HCT116 (cell line): ENCODE measurements at regions not wholly inside any gene's neighbourhood (a gene's known extent, or its start where the extent isn't known, plus 50 kb on each side); places are given as distances from the start of the nearest gene placed in this dataset.

Source experiments
- ATAC-seq: fragments of 200-7000 bp; cut with Tn5 transposase; 2 replicates; pipeline ENCODE4 v1.9.1; 2020; ENCODE audit warnings: mild to moderate bottlenecking, moderate library complexity
- BruUV-seq: library from RNA; stranded (reverse); fragments of 400-500 nt; replicated peaks from 2 replicates; lab custom pipeline; 2021; lab: Mats Ljungman, UMichigan
- CTCF ChIA-PET: fragments of 300-600 bp; sonication (Branson Sonifier 250); formaldehyde crosslinking; loops from one replicate; lab custom pipeline; 2021; ENCODE audit warnings: antibody characterized with exemption; lab: Charles Lee
- POLR2A ChIA-PET: fragments of 300-600, 350-600 bp; sonication (Branson Sonifier 250); formaldehyde crosslinking; loops from one replicate; lab custom pipeline; 2021; ENCODE audit warnings: antibody characterized with exemption; lab: Charles Lee
- RAD21 ChIA-PET, 2 experiments: fragments of 300-600 bp; sonication (Branson Sonifier 250); formaldehyde crosslinking; loops; one replicate each; lab custom pipeline; 2023; ENCODE audit warnings: low total read pairs in 2 of 2; ENCODE audit not compliant: uncharacterized antibody in 2 of 2, unreplicated experiment in 2 of 2, low non-redundant PET in 1 of 2; lab: Charles Lee
- DNase-seq: peaks from one replicate; pipeline ENCODE4 v3.0.0-alpha.2; 2010; ENCODE audit warnings: low read depth, low spot score
- H2AFZ ChIP-seq: fragments of 200-600 bp; shearing (Covaris generic), sonication (generic); 2 replicates; pipeline ENCODE4 v1.6.1; 2017; ENCODE audit warnings: low read depth, mixed run types, mixed read lengths, antibody characterized with exemption, low read length; ENCODE audit not compliant: poor library complexity, severe bottlenecking
- H3K27ac ChIP-seq: 2 replicates; pipeline ENCODE4 v1.5.1; 2012; ENCODE audit warnings: low read depth, low read length
- H3K27me3 ChIP-seq: fragments of 200-600 bp; sonication (generic); 2 replicates; pipeline ENCODE4 v1.6.1; 2016; ENCODE audit warnings: mixed run types, low read length, mixed read lengths; ENCODE audit not compliant: insufficient read depth
- H3K36me3 ChIP-seq, 2 experiments: fragments of 200-500 bp in 1 of 2; fragments of 200-600 bp in 1 of 2; sonication (Bioruptor generic) in 1 of 2; sonication (generic) in 1 of 2; 2 replicates each; pipeline versions ENCODE4 v1.5.1 to v1.6.1; 2014 to 2016; ENCODE audit warnings: low read length in 2 of 2, inconsistent platforms in 1 of 2, mixed read lengths in 1 of 2, mixed run types in 1 of 2; ENCODE audit not compliant: insufficient read depth in 2 of 2, control insufficient read depth in 1 of 2
- H3K4me1 ChIP-seq, 2 experiments: fragments of 200-600 bp in 1 of 2; sonication (generic) in 1 of 2; 2 replicates each; pipeline versions ENCODE4 v1.5.1 to v1.6.1; 2012 to 2017; ENCODE audit warnings: low read length in 2 of 2, inconsistent platforms in 1 of 2, mild to moderate bottlenecking in 1 of 2, mixed read lengths in 1 of 2, mixed run types in 1 of 2, moderate library complexity in 1 of 2; ENCODE audit not compliant: insufficient read depth in 2 of 2, control insufficient read depth in 1 of 2
- H3K4me2 ChIP-seq: fragments of 200-600 bp; sonication (generic); 2 replicates; pipeline ENCODE4 v1.6.1; 2017; ENCODE audit warnings: mixed run types, low read length, mixed read lengths
- H3K4me3 ChIP-seq, 2 experiments: fragments of 200-600 bp in 1 of 2; sonication (generic) in 1 of 2; replicated peaks in 1 of 2; 2 replicates each; pipeline ENCODE4 v1.5.1; 2011 to 2016; ENCODE audit warnings: low read length in 2 of 2, control low read depth in 1 of 2, low read depth in 1 of 2, mild to moderate bottlenecking in 1 of 2, mixed read lengths in 1 of 2, mixed run types in 1 of 2
- H3K79me2 ChIP-seq: fragments of 200-600 bp; sonication (generic); 2 replicates; pipeline ENCODE4 v1.6.1; 2017; ENCODE audit warnings: mild to moderate bottlenecking, mixed run types, low read length, moderate library complexity, mixed read lengths; ENCODE audit not compliant: insufficient read depth
- H3K9ac ChIP-seq: fragments of 200-600 bp; sonication (generic); 2 replicates; pipeline ENCODE4 v1.6.1; 2016; ENCODE audit warnings: low read length, mixed read lengths
- H3K9me2 ChIP-seq: fragments of 200-600 bp; sonication (generic), shearing (Covaris generic); 2 replicates; pipeline ENCODE4 v1.6.1; 2017; ENCODE audit warnings: mixed run types, mild to moderate bottlenecking, moderate library complexity; ENCODE audit not compliant: insufficient read depth
- H3K9me3 ChIP-seq, 2 experiments: fragments of 200-500 bp in 1 of 2; fragments of 200-600 bp in 1 of 2; sonication (Bioruptor generic) in 1 of 2; sonication (generic) in 1 of 2; 2 replicates each; pipeline ENCODE4 v1.6.1; 2014 to 2017; ENCODE audit warnings: low read length in 2 of 2, mixed read lengths in 2 of 2, inconsistent platforms in 1 of 2, low read depth in 1 of 2, mild to moderate bottlenecking in 1 of 2, mixed run types in 1 of 2, moderate library complexity in 1 of 2; ENCODE audit not compliant: control insufficient read depth in 1 of 2, insufficient read depth in 1 of 2
- H4K20me1 ChIP-seq: fragments of 200-600 bp; sonication (generic), shearing (Covaris generic); 2 replicates; pipeline ENCODE4 v1.6.1; 2017; ENCODE audit warnings: mixed run types, mild to moderate bottlenecking, moderate library complexity; ENCODE audit not compliant: insufficient read depth
- CBX3 ChIP-seq: IDR thresholded peaks from 2 replicates; pipeline ENCODE4 v1.6.1; 2012; ENCODE audit warnings: low read depth
- CEBPB ChIP-seq: IDR thresholded peaks from 2 replicates; pipeline ENCODE4 v1.6.1; 2012; ENCODE audit warnings: low read depth
- EGR1 ChIP-seq: IDR thresholded peaks from 2 replicates; pipeline ENCODE4 v1.6.1; 2012; ENCODE audit warnings: low read depth
- ELF1 ChIP-seq: IDR thresholded peaks from 2 replicates; pipeline ENCODE4 v1.6.1; 2012; ENCODE audit warnings: low read depth, borderline replicate concordance
- EZH2 ChIP-seq: fragments of 200-600 bp; sonication (generic); IDR thresholded peaks from 2 replicates; pipeline ENCODE4 v1.6.1; 2017; ENCODE audit warnings: antibody characterized with exemption, mixed run types
- EZH2phosphoT487 ChIP-seq: fragments of 200-600 bp; IDR thresholded peaks from 2 replicates; pipeline ENCODE4 v1.6.1; 2018; ENCODE audit warnings: antibody characterized with exemption, borderline replicate concordance
- JUND ChIP-seq: IDR thresholded peaks from 2 replicates; pipeline ENCODE4 v1.6.1; 2012
- POLR2A ChIP-seq: IDR thresholded peaks from 2 replicates; pipeline ENCODE4 v1.7.0; 2011; ENCODE audit warnings: borderline replicate concordance; ENCODE audit not compliant: insufficient read depth, insufficient read length; ENCODE audit errors: extremely low read depth
- POLR2AphosphoS5 ChIP-seq: IDR thresholded peaks from 2 replicates; pipeline ENCODE4 v1.6.1; 2011; ENCODE audit warnings: mild to moderate bottlenecking, low read depth, low read length, moderate library complexity
- RAD21 ChIP-seq: IDR thresholded peaks from 2 replicates; pipeline ENCODE4 v1.6.1; 2012; ENCODE audit warnings: low read depth, mild to moderate bottlenecking
- SIN3A ChIP-seq: IDR thresholded peaks from 2 replicates; pipeline ENCODE4 v1.6.1; 2012; ENCODE audit warnings: low read depth
- SP1 ChIP-seq: IDR thresholded peaks from 2 replicates; pipeline ENCODE4 v1.6.1; 2012; ENCODE audit warnings: low read depth
- TCF7L2 ChIP-seq: IDR thresholded peaks from 2 replicates; pipeline ENCODE4 v1.7.0; 2011; ENCODE audit warnings: borderline replicate concordance, inconsistent platforms; ENCODE audit not compliant: insufficient read depth, insufficient read length; ENCODE audit errors: extremely low read depth
- YY1 ChIP-seq: IDR thresholded peaks from 2 replicates; pipeline ENCODE4 v1.6.1; 2011; ENCODE audit warnings: low read length, low read depth, moderate library complexity, mild to moderate bottlenecking; ENCODE audit not compliant: insufficient replicate concordance; ENCODE audit errors: extremely low read depth
- ZFX ChIP-seq: fragments of 450-650 bp; IDR thresholded peaks from 2 replicates; pipeline ENCODE4 v1.6.1; 2017
- ZNF274 ChIP-seq: fragments of 200-500 bp; sonication (Bioruptor generic); IDR thresholded peaks from 2 replicates; pipeline ENCODE4 v1.6.1; 2014; ENCODE audit warnings: mild to moderate bottlenecking, low read depth, low read length, inconsistent platforms
- intact Hi-C: fragments of 100-400 bp; cut with micrococcal nuclease; formaldehyde crosslinking; loops from 2 replicates; pipeline ENCODE4 v1.10.0; 2022
- TF ChIP-seq, protein P1 (sequence below), 3 experiments: fragments of 200-600 bp in 1 of 3; sonication (generic) in 1 of 3; IDR thresholded peaks in 2 of 3; conservative IDR thresholded peaks in 1 of 3; 2 replicates each; pipeline ENCODE4 v1.5.1; 2012 to 2017; ENCODE audit warnings: low read depth in 2 of 3, low read length in 2 of 3, antibody characterized with exemption in 1 of 3, borderline replicate concordance in 1 of 3, control low read depth in 1 of 3, mild to moderate bottlenecking in 1 of 3, mixed read lengths in 1 of 3, mixed run types in 1 of 3, moderate library complexity in 1 of 3; ENCODE audit not compliant: insufficient read depth in 1 of 3
- TF ChIP-seq, protein P2 (sequence below): IDR thresholded peaks from 2 replicates; pipeline ENCODE4 v1.6.1; 2012; ENCODE audit warnings: low read depth
- TF ChIP-seq, protein P3 (sequence below): IDR thresholded peaks from 2 replicates; pipeline ENCODE4 v1.6.1; 2012

DNA sequence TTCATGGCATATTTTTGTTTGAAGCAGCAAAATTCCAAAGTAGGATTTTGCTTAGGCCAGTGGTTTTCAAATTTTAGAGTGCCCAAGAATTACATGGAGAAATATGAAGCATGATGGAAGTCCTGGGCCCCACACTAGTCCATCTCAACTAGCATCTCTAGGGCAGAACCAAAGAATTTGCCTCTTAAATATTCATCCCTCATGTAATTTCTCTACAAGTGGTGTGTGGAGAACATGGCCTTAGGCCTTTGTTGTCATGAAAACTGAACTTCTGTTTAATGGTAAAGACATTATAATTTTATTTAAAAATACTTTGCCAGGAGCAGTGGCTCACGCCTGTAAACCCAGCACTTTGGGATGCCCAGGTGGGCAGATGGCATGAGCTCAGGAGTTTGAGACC is 75.9 kb upstream of the CCNG1 start:
- Histone ChIP-seq H3K79me2 (no peaks in the 10 kb centered on the region), H3K4me2 (no peak overlapping the region), H2AFZ (no peak overlapping the region), H3K36me3 (no peaks in the 10 kb centered on the region), H3K27me3 (no peaks in the 10 kb centered on the region), H4K20me1 (no peaks in the 10 kb centered on the region), H3K4me1 (no peaks in the 10 kb centered on the region), H3K9me2 (no peaks in the 10 kb centered on the region), H3K9me3 (no peaks in the 10 kb centered on the region; a peak in 1 of 4 replicates), H3K27ac (no peak overlapping the region), H3K4me3 (no peak overlapping the region), H3K9ac (no peak overlapping the region)
- ChIA-PET CTCF (no interaction called here), RAD21 (no interaction called here), POLR2A (no interaction called here)
- ATAC-seq (no peak), DNase-seq (no peak)
- no TSS peak for BruUV-seq
- intact Hi-C loops = no loop called here
- TF ChIP-seq SP1 (no peak), SIN3A (no peak), TCF7L2 (no peak), EGR1 (no peak), ZNF274 (no peak), EZH2 (no peak), RAD21 (no peak), CBX3 (no peak), ZFX (no peak), POLR2AphosphoS5 (no peak), JUND (no peak), CEBPB (no peak), EZH2phosphoT487 (no peak), POLR2A (no peak), YY1 (no peak), ELF1 (no peak)
- TF ChIP-seq, protein P1, sequence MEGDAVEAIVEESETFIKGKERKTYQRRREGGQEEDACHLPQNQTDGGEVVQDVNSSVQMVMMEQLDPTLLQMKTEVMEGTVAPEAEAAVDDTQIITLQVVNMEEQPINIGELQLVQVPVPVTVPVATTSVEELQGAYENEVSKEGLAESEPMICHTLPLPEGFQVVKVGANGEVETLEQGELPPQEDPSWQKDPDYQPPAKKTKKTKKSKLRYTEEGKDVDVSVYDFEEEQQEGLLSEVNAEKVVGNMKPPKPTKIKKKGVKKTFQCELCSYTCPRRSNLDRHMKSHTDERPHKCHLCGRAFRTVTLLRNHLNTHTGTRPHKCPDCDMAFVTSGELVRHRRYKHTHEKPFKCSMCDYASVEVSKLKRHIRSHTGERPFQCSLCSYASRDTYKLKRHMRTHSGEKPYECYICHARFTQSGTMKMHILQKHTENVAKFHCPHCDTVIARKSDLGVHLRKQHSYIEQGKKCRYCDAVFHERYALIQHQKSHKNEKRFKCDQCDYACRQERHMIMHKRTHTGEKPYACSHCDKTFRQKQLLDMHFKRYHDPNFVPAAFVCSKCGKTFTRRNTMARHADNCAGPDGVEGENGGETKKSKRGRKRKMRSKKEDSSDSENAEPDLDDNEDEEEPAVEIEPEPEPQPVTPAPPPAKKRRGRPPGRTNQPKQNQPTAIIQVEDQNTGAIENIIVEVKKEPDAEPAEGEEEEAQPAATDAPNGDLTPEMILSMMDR (IDR thresholded peaks at IDR 0.05 in 2 of 3, conservative IDR thresholded peaks at IDR 0.05 in 1 of 3; ENCODE audit: borderline replicate concordance in 1 of 3, insufficient read depth in 1 of 3, low read depth in 2 of 3, low read length in 2 of 3) = no peak
- TF ChIP-seq, protein P2, sequence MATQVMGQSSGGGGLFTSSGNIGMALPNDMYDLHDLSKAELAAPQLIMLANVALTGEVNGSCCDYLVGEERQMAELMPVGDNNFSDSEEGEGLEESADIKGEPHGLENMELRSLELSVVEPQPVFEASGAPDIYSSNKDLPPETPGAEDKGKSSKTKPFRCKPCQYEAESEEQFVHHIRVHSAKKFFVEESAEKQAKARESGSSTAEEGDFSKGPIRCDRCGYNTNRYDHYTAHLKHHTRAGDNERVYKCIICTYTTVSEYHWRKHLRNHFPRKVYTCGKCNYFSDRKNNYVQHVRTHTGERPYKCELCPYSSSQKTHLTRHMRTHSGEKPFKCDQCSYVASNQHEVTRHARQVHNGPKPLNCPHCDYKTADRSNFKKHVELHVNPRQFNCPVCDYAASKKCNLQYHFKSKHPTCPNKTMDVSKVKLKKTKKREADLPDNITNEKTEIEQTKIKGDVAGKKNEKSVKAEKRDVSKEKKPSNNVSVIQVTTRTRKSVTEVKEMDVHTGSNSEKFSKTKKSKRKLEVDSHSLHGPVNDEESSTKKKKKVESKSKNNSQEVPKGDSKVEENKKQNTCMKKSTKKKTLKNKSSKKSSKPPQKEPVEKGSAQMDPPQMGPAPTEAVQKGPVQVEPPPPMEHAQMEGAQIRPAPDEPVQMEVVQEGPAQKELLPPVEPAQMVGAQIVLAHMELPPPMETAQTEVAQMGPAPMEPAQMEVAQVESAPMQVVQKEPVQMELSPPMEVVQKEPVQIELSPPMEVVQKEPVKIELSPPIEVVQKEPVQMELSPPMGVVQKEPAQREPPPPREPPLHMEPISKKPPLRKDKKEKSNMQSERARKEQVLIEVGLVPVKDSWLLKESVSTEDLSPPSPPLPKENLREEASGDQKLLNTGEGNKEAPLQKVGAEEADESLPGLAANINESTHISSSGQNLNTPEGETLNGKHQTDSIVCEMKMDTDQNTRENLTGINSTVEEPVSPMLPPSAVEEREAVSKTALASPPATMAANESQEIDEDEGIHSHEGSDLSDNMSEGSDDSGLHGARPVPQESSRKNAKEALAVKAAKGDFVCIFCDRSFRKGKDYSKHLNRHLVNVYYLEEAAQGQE = no peak
- TF ChIP-seq, protein P3, sequence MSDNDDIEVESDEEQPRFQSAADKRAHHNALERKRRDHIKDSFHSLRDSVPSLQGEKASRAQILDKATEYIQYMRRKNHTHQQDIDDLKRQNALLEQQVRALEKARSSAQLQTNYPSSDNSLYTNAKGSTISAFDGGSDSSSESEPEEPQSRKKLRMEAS = no peak
